A549 (cell line): ENCODE measurements at regions not wholly inside any gene's neighbourhood (a gene's known extent, or its start where the extent isn't known, plus 50 kb on each side); places are given as distances from the start of the nearest gene placed in this dataset.

Experiments
- CHD2 ChIP-seq: fragments of 150-350 bp; IDR thresholded peaks from 2 replicates; pipeline ENCODE4 v1.6.1; 2014; ENCODE audit warnings: low read length; ENCODE audit not compliant: partially characterized antibody
- CHD4 ChIP-seq: fragments of 200-600 bp; sonication (generic); IDR thresholded peaks from 2 replicates; pipeline ENCODE4 v1.6.1; 2016; ENCODE audit warnings: antibody characterized with exemption, mild to moderate bottlenecking, borderline replicate concordance
- ESRRA ChIP-seq: fragments of 150-350 bp; IDR thresholded peaks from 2 replicates; pipeline ENCODE4 v1.6.1; 2014; ENCODE audit warnings: mild to moderate bottlenecking, low read length, borderline replicate concordance
- HMGXB4 ChIP-seq: fragments of 250-450 bp; sonication (Bioruptor Pico); IDR thresholded peaks from 2 replicates; pipeline ENCODE4 v1.5.0; 2021; ENCODE audit warnings: mild to moderate bottlenecking, moderate library complexity, borderline replicate concordance
- KDM1A ChIP-seq: fragments of 200-600 bp; sonication (generic); IDR thresholded peaks from 2 replicates; pipeline ENCODE4 v1.6.1; 2016; ENCODE audit warnings: low read depth, mild to moderate bottlenecking
- MAFK ChIP-seq: fragments of 450-650 bp; IDR thresholded peaks from 2 replicates; pipeline ENCODE4 v1.6.1; 2014; ENCODE audit not compliant: partially characterized antibody
- POLR2A ChIP-seq: IDR thresholded peaks from 2 replicates; pipeline ENCODE4 v1.6.1; 2012; ENCODE audit warnings: mild to moderate bottlenecking, low read length
- POLR2AphosphoS2 ChIP-seq: conservative IDR thresholded peaks from 2 replicates; pipeline ENCODE4 v1.6.1; 2012; ENCODE audit warnings: low read length, improper control_type of control experiment, inconsistent platforms
- REST ChIP-seq: fragments of 200-600 bp; sonication (generic); IDR thresholded peaks from 2 replicates; pipeline ENCODE4 v1.6.1; 2016; ENCODE audit warnings: antibody characterized with exemption, mild to moderate bottlenecking, moderate library complexity
- RFX5 ChIP-seq: fragments of 450-650 bp; IDR thresholded peaks from 2 replicates; pipeline ENCODE4 v1.7.1; 2014; ENCODE audit warnings: antibody characterized with exemption, mild to moderate bottlenecking, moderate library complexity
- TF ChIP-seq, protein P1 (sequence below): fragments of >200 bp; sonication (Bioruptor Twin); formaldehyde crosslinking; IDR thresholded peaks from 3 replicates; pipeline ENCODE4 v1.5.1; 2016

GRCh38 chr5:119304439-119305211 is 51.2 kb upstream of the TNFAIP8 start:
- no peak for TF ChIP-seq RFX5
- TF ChIP-seq, protein P1, sequence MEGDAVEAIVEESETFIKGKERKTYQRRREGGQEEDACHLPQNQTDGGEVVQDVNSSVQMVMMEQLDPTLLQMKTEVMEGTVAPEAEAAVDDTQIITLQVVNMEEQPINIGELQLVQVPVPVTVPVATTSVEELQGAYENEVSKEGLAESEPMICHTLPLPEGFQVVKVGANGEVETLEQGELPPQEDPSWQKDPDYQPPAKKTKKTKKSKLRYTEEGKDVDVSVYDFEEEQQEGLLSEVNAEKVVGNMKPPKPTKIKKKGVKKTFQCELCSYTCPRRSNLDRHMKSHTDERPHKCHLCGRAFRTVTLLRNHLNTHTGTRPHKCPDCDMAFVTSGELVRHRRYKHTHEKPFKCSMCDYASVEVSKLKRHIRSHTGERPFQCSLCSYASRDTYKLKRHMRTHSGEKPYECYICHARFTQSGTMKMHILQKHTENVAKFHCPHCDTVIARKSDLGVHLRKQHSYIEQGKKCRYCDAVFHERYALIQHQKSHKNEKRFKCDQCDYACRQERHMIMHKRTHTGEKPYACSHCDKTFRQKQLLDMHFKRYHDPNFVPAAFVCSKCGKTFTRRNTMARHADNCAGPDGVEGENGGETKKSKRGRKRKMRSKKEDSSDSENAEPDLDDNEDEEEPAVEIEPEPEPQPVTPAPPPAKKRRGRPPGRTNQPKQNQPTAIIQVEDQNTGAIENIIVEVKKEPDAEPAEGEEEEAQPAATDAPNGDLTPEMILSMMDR: no peak
- TF ChIP-seq HMGXB4: no peak
- TF ChIP-seq POLR2AphosphoS2: no peak
- TF ChIP-seq ESRRA: no peak
- TF ChIP-seq MAFK: no peak
- TF ChIP-seq KDM1A: no peak
- no peak for TF ChIP-seq CHD4
- TF ChIP-seq CHD2: no peak
- no peak for TF ChIP-seq POLR2A
- no peak for TF ChIP-seq REST
